ENCODE measurements at regions not wholly inside any gene's neighbourhood (a gene's known extent, or its start where the extent isn't known, plus 50 kb on each side); places are given as distances from the start of the nearest gene placed in this dataset.
"Not testable (repeated sequence)": the region's sequence is repeated elsewhere in the genome, so short reads cannot be mapped to it uniquely, and the experiment has no call there.

DNA sequence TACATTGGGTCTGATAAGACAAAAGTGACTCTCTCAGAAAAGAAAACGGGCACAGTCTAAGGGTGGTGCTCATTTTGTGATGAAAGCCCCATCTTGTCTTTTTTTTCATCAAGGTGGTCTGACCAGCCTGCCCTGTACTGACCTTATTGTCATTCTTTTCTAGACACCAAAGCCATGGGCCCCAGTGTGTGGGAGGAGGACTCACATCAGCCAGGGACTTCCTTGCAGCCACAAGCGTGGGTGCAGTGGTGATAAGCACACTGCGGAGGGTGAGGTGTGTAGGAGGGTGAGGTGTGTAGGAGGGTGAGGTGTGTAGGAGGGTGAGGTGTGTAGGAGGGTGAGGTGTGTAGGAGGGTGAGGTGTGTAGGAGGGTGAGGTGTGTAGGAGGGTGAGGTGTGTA, 145.2 kb downstream of the DLL1 start:
- not testable (repeated sequence) for H4K8ac ChIP-seq (ENCODE audit: low read length); H3K18ac ChIP-seq (ENCODE audit: low read depth in 1 of 2, low read length in 2 of 2); H3K4me2 ChIP-seq (ENCODE audit: low read length, poor library complexity, severe bottlenecking); H2BK120ac ChIP-seq (ENCODE audit: low read depth, low read length); H3K27ac ChIP-seq (ENCODE audit: low read length, poor library complexity, severe bottlenecking); H3K9me3 ChIP-seq (ENCODE audit: control insufficient read depth, low read length); H2AK5ac ChIP-seq (ENCODE audit: low read length, severe bottlenecking); H2BK5ac ChIP-seq (ENCODE audit: low read depth, low read length, poor library complexity, severe bottlenecking); H2BK15ac ChIP-seq (ENCODE audit: low read depth, poor library complexity, severe bottlenecking); H3K36me3 ChIP-seq (ENCODE audit: control insufficient read depth in 1 of 2, insufficient read depth in 2 of 2, low read depth in 1 of 2, low read length in 2 of 2); H3K4ac ChIP-seq (ENCODE audit: low read depth in 1 of 2, low read length in 2 of 2); H2BK12ac ChIP-seq (ENCODE audit: low read length in 2 of 2); DNase-seq; H3K9ac ChIP-seq (ENCODE audit: low read length); H3K14ac ChIP-seq (ENCODE audit: low read length in 2 of 2); H3K4me1 ChIP-seq (ENCODE audit: control insufficient read depth, insufficient read depth, low read depth, low read length); H3K23ac ChIP-seq (ENCODE audit: low read length in 2 of 2); H3K79me1 ChIP-seq (replicated peaks; ENCODE audit: low read length, poor library complexity, severe bottlenecking); H4K91ac ChIP-seq (ENCODE audit: low read length); H2AFZ ChIP-seq (ENCODE audit: low read depth, low read length); H3K4me3 ChIP-seq (ENCODE audit: insufficient read depth in 1 of 2, low read depth in 1 of 2, low read length in 2 of 2)
- H3K27me3 ChIP-seq (ENCODE audit: control insufficient read depth in 1 of 2, insufficient read depth in 1 of 2, low read length in 2 of 2), result peaks cover 10 to 38% of the 10 kb centered on the region in 2 experiments
- 67% methylated on average over 3 of the region's 3 CpGs for WGBS

DNA sequence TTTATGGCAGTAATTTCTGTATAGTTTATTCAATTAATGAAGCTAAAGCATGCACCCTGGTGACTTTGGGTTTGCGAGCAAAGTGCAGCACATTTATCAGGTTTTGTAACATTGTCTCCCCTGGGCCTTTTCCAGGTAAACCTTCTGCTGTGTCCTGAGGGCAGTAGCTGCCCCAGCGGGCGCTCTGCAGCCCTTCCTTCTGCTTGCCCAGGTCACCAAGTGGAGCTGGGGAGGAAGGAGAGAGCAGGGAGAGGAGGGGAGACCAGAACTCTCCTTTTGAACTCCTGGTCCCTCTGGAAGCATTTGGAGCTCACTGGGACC, 145.6 kb downstream of the DLL1 start:
- Histone ChIP-seq H4K8ac (ENCODE audit: low read length) (no peak overlapping the region), H2AK5ac (ENCODE audit: low read length, severe bottlenecking) (no peak overlapping the region), H3K18ac (ENCODE audit: low read depth in 1 of 2, low read length in 2 of 2) (no peak overlapping the region), H3K79me1 (replicated peaks; ENCODE audit: low read length, poor library complexity, severe bottlenecking) (no peaks in the 10 kb centered on the region), H4K91ac (ENCODE audit: low read length) (no peak overlapping the region), H3K4me3 (ENCODE audit: insufficient read depth in 1 of 2, low read depth in 1 of 2, low read length in 2 of 2) (no peak overlapping the region), H3K4me1 (ENCODE audit: control insufficient read depth, insufficient read depth, low read depth, low read length) (no peaks in the 10 kb centered on the region), H2BK15ac (ENCODE audit: low read depth, poor library complexity, severe bottlenecking) (no peak overlapping the region), H3K9ac (ENCODE audit: low read length) (no peak overlapping the region), H2BK120ac (ENCODE audit: low read depth, low read length) (no peak overlapping the region), H3K14ac (ENCODE audit: low read length in 2 of 2) (no peak overlapping the region), H2BK12ac (ENCODE audit: low read length in 2 of 2) (no peak overlapping the region), H3K23ac (ENCODE audit: low read length in 2 of 2) (no peak overlapping the region), H3K27ac (ENCODE audit: low read length, poor library complexity, severe bottlenecking) (no peak overlapping the region), H3K36me3 (ENCODE audit: control insufficient read depth in 1 of 2, insufficient read depth in 2 of 2, low read depth in 1 of 2, low read length in 2 of 2) (no peaks in the 10 kb centered on the region), H2AFZ (ENCODE audit: low read depth, low read length) (no peak overlapping the region), H3K4ac (ENCODE audit: low read depth in 1 of 2, low read length in 2 of 2) (no peak overlapping the region), H2BK5ac (ENCODE audit: low read depth, low read length, poor library complexity, severe bottlenecking) (no peak overlapping the region), H3K9me3 (ENCODE audit: control insufficient read depth, low read length) (no peaks in the 10 kb centered on the region), H3K4me2 (ENCODE audit: low read length, poor library complexity, severe bottlenecking) (no peak overlapping the region), H3K27me3 (ENCODE audit: control insufficient read depth in 1 of 2, insufficient read depth in 1 of 2, low read length in 2 of 2) (peaks cover 6 to 34% of the 10 kb centered on the region in 2 experiments)
- DNase-seq, result no peak
- 88% methylated on average over 3 of the region's 3 CpGs for WGBS

- no peaks in the 10 kb centered on the region for H3K79me1 ChIP-seq (replicated peaks; ENCODE audit: low read length, poor library complexity, severe bottlenecking)
- no peak overlapping the region for H3K18ac ChIP-seq (ENCODE audit: low read depth in 1 of 2, low read length in 2 of 2)
- no peaks in the 10 kb centered on the region for H3K4me1 ChIP-seq (ENCODE audit: control insufficient read depth, insufficient read depth, low read depth, low read length)
- H3K4me3 ChIP-seq (ENCODE audit: insufficient read depth in 1 of 2, low read depth in 1 of 2, low read length in 2 of 2), result no peak overlapping the region
- H3K14ac ChIP-seq (ENCODE audit: low read length in 2 of 2), result no peak overlapping the region
- H3K27ac ChIP-seq (ENCODE audit: low read length, poor library complexity, severe bottlenecking), result no peak overlapping the region
- no peak overlapping the region for H3K9ac ChIP-seq (ENCODE audit: low read length)
- no peak overlapping the region for H2AFZ ChIP-seq (ENCODE audit: low read depth, low read length)
- WGBS, result 64% methylated on average over 4 of the region's 4 CpGs
- H2BK12ac ChIP-seq (ENCODE audit: low read length in 2 of 2), result no peak overlapping the region
- H2BK15ac ChIP-seq (ENCODE audit: low read depth, poor library complexity, severe bottlenecking), result no peak overlapping the region
- no peaks in the 10 kb centered on the region for H3K9me3 ChIP-seq (ENCODE audit: control insufficient read depth, low read length)
- no peak overlapping the region for H3K23ac ChIP-seq (ENCODE audit: low read length in 2 of 2)
- H2BK120ac ChIP-seq (ENCODE audit: low read depth, low read length), result no peak overlapping the region
- no peak overlapping the region for H4K8ac ChIP-seq (ENCODE audit: low read length)
- peaks cover 4 to 28% of the 10 kb centered on the region in 2 experiments for H3K27me3 ChIP-seq (ENCODE audit: control insufficient read depth in 1 of 2, insufficient read depth in 1 of 2, low read length in 2 of 2)
- no peak overlapping the region for H2AK5ac ChIP-seq (ENCODE audit: low read length, severe bottlenecking)
- no peak overlapping the region for H2BK5ac ChIP-seq (ENCODE audit: low read depth, low read length, poor library complexity, severe bottlenecking)
- H3K4ac ChIP-seq (ENCODE audit: low read depth in 1 of 2, low read length in 2 of 2), result no peak overlapping the region
- H3K4me2 ChIP-seq (ENCODE audit: low read length, poor library complexity, severe bottlenecking), result no peak overlapping the region
- no peak for DNase-seq
- H3K36me3 ChIP-seq (ENCODE audit: control insufficient read depth in 1 of 2, insufficient read depth in 2 of 2, low read depth in 1 of 2, low read length in 2 of 2), result no peaks in the 10 kb centered on the region
- no peak overlapping the region for H4K91ac ChIP-seq (ENCODE audit: low read length)
Measured at GRCh38 chr6:170144571-170145271, 146.2 kb downstream of the DLL1 start.

GRCh38 chr6:170143401-170144150, 147.3 kb downstream of the DLL1 start:
- H3K9me3 ChIP-seq (ENCODE audit: control insufficient read depth, low read length), result no peaks in the 10 kb centered on the region
- no peak overlapping the region for H2BK120ac ChIP-seq (ENCODE audit: low read depth, low read length)
- no peak overlapping the region for H4K8ac ChIP-seq (ENCODE audit: low read length)
- H3K79me1 ChIP-seq (replicated peaks; ENCODE audit: low read length, poor library complexity, severe bottlenecking), result no peaks in the 10 kb centered on the region
- H3K4me1 ChIP-seq (ENCODE audit: control insufficient read depth, insufficient read depth, low read depth, low read length), result no peaks in the 10 kb centered on the region
- H2BK5ac ChIP-seq (ENCODE audit: low read depth, low read length, poor library complexity, severe bottlenecking), result no peak overlapping the region
- H3K23ac ChIP-seq (ENCODE audit: low read length in 2 of 2), result no peak overlapping the region
- no peak overlapping the region for H3K9ac ChIP-seq (ENCODE audit: low read length)
- H3K4ac ChIP-seq (ENCODE audit: low read depth in 1 of 2, low read length in 2 of 2), result no peak overlapping the region
- WGBS, result 70% methylated on average over 12 of the region's 14 CpGs
- no peak overlapping the region for H2BK15ac ChIP-seq (ENCODE audit: low read depth, poor library complexity, severe bottlenecking)
- no peak overlapping the region for H3K4me3 ChIP-seq (ENCODE audit: insufficient read depth in 1 of 2, low read depth in 1 of 2, low read length in 2 of 2)
- H2BK12ac ChIP-seq (ENCODE audit: low read length in 2 of 2), result no peak overlapping the region
- DNase-seq, result no peak
- no peak overlapping the region for H2AK5ac ChIP-seq (ENCODE audit: low read length, severe bottlenecking)
- H3K14ac ChIP-seq (ENCODE audit: low read length in 2 of 2), result no peak overlapping the region
- H4K91ac ChIP-seq (ENCODE audit: low read length), result no peak overlapping the region
- H3K27me3 ChIP-seq (ENCODE audit: control insufficient read depth in 1 of 2, insufficient read depth in 1 of 2, low read length in 2 of 2), result peaks cover 0 to 20% of the 10 kb centered on the region in 2 experiments
- H2AFZ ChIP-seq (ENCODE audit: low read depth, low read length), result no peak overlapping the region
- no peak overlapping the region for H3K18ac ChIP-seq (ENCODE audit: low read depth in 1 of 2, low read length in 2 of 2)
- no peaks in the 10 kb centered on the region for H3K36me3 ChIP-seq (ENCODE audit: control insufficient read depth in 1 of 2, insufficient read depth in 2 of 2, low read depth in 1 of 2, low read length in 2 of 2)
- H3K27ac ChIP-seq (ENCODE audit: low read length, poor library complexity, severe bottlenecking), result no peak overlapping the region
- H3K4me2 ChIP-seq (ENCODE audit: low read length, poor library complexity, severe bottlenecking), result no peak overlapping the region

All from mesenchymal stem cell (in vitro differentiated cells and primary cell).